ACC112 (cell line): ENCODE measurements at regions not wholly inside any gene's neighbourhood (a gene's known extent, or its start where the extent isn't known, plus 50 kb on each side); places are given as distances from the start of the nearest gene placed in this dataset.
"Not testable (repeated sequence)": the region's sequence is repeated elsewhere in the genome, so short reads cannot be mapped to it uniquely, and the experiment has no call there.

Experiments used
- H2AFZ ChIP-seq: fragments of 200-600 bp; sonication (generic); one replicate; pipeline ENCODE4 v1.6.0; 2017; ENCODE audit warnings: antibody characterized with exemption, low read length; ENCODE audit not compliant: unreplicated experiment
- H3K27ac ChIP-seq: fragments of 200-600 bp; sonication (generic); 2 replicates; pipeline ENCODE4 v1.5.1; 2014; ENCODE audit warnings: low read depth, mild to moderate bottlenecking, antibody characterized with exemption, low read length, moderate library complexity
- H3K27me3 ChIP-seq: fragments of 200-600 bp; sonication (generic); 2 replicates; pipeline ENCODE4 v1.6.1; 2014; ENCODE audit warnings: mild to moderate bottlenecking, antibody characterized with exemption, low read length, moderate library complexity, mixed read lengths; ENCODE audit not compliant: insufficient read depth
- H3K36me3 ChIP-seq: fragments of 200-600 bp; sonication (generic); 2 replicates; pipeline ENCODE4 v1.6.1; 2016; ENCODE audit warnings: mild to moderate bottlenecking, antibody characterized with exemption, low read length, moderate library complexity, mixed read lengths; ENCODE audit not compliant: insufficient read depth
- H3K4me1 ChIP-seq: fragments of 200-600 bp; sonication (generic); one replicate; pipeline ENCODE4 v1.6.1; 2016; ENCODE audit warnings: low read length, mixed read lengths; ENCODE audit not compliant: insufficient read depth, unreplicated experiment, control insufficient read depth
- H3K4me3 ChIP-seq: fragments of 200-600 bp; sonication (generic); 2 replicates; pipeline ENCODE4 v1.5.1; 2014; ENCODE audit warnings: mild to moderate bottlenecking, low read depth, low read length
- H3K79me2 ChIP-seq: fragments of 200-600 bp; sonication (generic); one replicate; pipeline ENCODE4 v1.6.0; 2016; ENCODE audit warnings: low read length; ENCODE audit not compliant: control insufficient read depth, unreplicated experiment, insufficient read depth

DNA sequence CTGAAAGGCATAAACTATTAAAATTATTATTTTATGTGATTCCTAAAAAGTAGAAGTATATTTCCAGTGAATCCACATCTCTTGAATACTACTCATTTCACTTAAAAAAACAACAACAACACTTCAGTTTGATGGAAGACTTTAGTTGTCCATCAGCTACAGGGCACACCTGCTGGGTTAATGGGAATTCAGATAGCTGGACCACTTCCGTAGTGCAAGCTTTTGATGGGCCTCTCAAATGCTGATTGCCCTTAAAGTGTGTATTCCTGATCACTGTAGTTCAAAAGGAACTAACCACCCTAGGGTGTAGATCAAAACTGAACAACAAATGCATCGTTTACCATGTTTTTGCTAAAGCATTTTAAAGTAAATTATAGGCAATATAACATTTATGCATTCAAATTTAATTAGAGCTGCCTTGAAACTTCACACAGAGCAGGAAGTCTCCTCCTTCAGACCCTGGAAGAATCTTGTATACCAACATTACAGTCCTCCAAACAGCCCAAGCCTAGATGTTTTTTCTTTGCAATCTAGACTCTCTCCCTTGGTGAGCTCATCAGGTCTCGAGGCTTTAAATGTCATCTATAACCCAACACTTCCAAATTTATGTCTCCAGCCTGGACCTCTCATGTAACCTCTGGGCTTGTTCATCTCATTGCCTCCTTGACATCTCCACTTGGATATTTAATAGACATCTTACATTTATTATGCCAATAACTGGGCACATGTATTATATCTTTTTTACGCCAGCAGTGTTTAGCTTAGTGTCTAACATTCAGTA lies 510.1 kb upstream of the SLC39A10 start:
- Histone ChIP-seq H3K4me3 (no peak overlapping the region), H2AFZ (no peak overlapping the region), H3K27me3 (no peaks in the 10 kb centered on the region)

GRCh38 chr2:195138435-195138834 lies 518.6 kb upstream of the SLC39A10 start:
- no peaks in the 10 kb centered on the region for H3K79me2 ChIP-seq
- no peaks in the 10 kb centered on the region for H3K27me3 ChIP-seq
- no peak overlapping the region for H3K27ac ChIP-seq
- no peaks in the 10 kb centered on the region for H3K4me1 ChIP-seq
- H3K4me3 ChIP-seq, result no peak overlapping the region
- H3K36me3 ChIP-seq, result no peaks in the 10 kb centered on the region
- no peak overlapping the region for H2AFZ ChIP-seq

More for the DNA sequence above, 510.1 kb upstream of the SLC39A10 start:
- Histone ChIP-seq H3K36me3 (no peaks in the 10 kb centered on the region), H3K4me1 (no peaks in the 10 kb centered on the region), H3K27ac (no peak overlapping the region), H3K79me2 (no peaks in the 10 kb centered on the region)

DNA sequence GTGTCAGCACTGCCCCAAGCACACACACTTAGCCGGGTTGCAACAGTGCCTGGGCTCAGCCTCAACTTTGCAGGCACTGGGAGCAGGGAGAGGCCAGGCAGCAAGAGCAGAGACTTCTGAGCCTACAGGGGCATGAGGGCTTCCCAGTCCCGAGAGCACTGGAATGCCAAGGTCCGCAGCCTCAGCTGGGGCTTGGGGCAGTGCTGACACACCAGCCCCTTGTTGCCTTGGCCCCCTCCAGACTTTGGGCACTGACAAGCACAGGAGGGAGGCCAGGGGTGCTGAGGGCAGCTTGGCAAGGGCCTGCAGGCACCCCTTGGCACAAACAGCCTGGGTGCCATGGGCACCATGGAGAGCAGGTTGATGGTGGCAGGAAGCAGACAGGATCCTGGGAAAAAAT lies 531.1 kb upstream of the SLC39A10 start:
- not testable (repeated sequence) for H3K79me2 ChIP-seq, H3K4me3 ChIP-seq, H3K4me1 ChIP-seq, H3K27ac ChIP-seq, H3K27me3 ChIP-seq, H2AFZ ChIP-seq, H3K36me3 ChIP-seq

DNA sequence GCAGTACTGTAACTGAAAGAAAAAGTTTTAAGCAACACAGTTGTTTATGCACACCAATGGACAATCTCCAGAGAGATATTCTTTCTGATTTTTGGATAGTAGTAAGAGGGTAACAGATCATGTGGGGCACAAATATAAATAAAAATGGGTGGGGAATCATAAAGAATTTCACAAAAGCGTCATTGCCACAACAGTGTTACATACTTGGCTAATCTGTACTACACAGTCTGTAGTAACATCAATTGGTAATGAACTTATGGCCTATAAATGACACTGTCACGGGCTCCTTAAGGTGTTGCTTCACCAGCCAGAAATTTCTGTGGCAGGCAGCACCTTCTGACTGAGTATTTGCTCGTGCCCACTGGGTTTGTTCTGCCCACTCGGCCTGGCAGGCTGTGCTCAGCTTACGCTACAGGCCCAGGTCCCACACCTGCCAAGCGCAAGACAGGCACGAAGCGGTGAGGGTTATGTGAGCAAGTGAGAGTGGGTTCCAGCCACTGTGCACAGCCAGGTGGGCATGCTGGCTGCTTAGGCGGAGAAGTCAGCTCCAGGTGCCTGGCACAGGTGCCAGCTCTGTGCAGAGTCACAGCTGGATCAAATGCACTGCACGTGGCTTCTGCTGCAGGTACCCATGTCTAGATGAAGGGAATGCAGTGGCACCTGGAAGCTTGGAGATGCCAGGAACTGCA lies 532.5 kb upstream of the SLC39A10 start:
- H3K36me3 ChIP-seq, result no peaks in the 10 kb centered on the region
- H3K27ac ChIP-seq, result no peak overlapping the region
- no peaks in the 10 kb centered on the region for H3K4me1 ChIP-seq
- H3K27me3 ChIP-seq, result no peaks in the 10 kb centered on the region
- H3K4me3 ChIP-seq, result no peak overlapping the region
- no peak overlapping the region for H2AFZ ChIP-seq
- no peaks in the 10 kb centered on the region for H3K79me2 ChIP-seq

DNA sequence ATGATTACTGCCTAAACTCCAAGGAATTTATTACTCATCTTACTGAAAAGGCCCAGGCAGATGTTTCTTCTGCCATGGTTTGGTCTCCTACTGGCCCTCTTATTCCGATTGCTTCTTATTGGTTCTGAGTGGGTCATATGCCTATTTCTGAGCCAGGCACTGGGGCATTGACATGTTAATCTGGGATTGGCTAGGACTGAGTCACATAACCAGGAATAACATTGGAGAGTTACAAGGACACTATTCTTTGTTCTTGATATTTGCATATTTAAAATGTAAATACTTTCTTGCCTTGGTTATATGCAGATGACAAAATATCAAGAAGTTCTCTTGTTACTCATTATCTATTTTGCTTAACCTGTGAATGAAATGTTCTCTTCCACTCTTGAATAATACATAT lies 534.4 kb upstream of the SLC39A10 start:
- Histone ChIP-seq H3K79me2 (no peaks in the 10 kb centered on the region), H3K36me3 (no peaks in the 10 kb centered on the region), H3K4me1 (no peaks in the 10 kb centered on the region), H3K4me3 (no peak overlapping the region), H2AFZ (no peak overlapping the region), H3K27me3 (no peaks in the 10 kb centered on the region), H3K27ac (no peak overlapping the region)

- H3K27ac ChIP-seq, result no peak overlapping the region
- no peaks in the 10 kb centered on the region for H3K36me3 ChIP-seq
- no peaks in the 10 kb centered on the region for H3K27me3 ChIP-seq
- H2AFZ ChIP-seq, result no peak overlapping the region
- H3K4me3 ChIP-seq, result no peak overlapping the region
- H3K79me2 ChIP-seq, result no peaks in the 10 kb centered on the region
- no peaks in the 10 kb centered on the region for H3K4me1 ChIP-seq
Observed at GRCh38 chr2:195121341-195121740, 535.7 kb upstream of the SLC39A10 start.

- Histone ChIP-seq H3K36me3 (no peaks in the 10 kb centered on the region), H3K4me1 (no peaks in the 10 kb centered on the region), H3K79me2 (no peaks in the 10 kb centered on the region), H3K27me3 (no peaks in the 10 kb centered on the region), H3K27ac (no peak overlapping the region), H2AFZ (no peak overlapping the region), H3K4me3 (no peak overlapping the region)
Observed at GRCh38 chr2:195119231-195119630, 537.8 kb upstream of the SLC39A10 start.

DNA sequence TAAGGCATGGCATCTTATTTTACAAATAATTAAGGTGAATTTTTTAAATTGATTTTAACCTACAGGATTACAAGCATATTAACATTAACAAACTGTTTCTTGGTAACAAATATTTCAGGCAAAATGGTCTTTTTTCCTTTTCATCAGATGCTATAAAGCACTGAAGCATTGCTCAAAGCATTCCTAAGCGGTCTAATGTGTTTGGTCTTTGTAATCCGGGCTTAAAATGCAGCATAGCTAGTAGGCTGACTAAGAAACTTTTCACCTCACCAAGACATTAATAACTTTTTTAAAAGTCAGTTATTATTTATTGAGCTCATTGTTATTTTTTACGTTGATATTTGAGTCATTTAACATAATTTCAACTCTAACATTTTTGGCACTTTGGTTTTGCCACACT lies 538.8 kb upstream of the SLC39A10 start:
- Histone ChIP-seq H3K4me3 (no peak overlapping the region), H3K4me1 (no peaks in the 10 kb centered on the region), H3K79me2 (no peaks in the 10 kb centered on the region), H3K27ac (no peak overlapping the region), H3K27me3 (no peaks in the 10 kb centered on the region), H3K36me3 (no peaks in the 10 kb centered on the region), H2AFZ (no peak overlapping the region)

DNA sequence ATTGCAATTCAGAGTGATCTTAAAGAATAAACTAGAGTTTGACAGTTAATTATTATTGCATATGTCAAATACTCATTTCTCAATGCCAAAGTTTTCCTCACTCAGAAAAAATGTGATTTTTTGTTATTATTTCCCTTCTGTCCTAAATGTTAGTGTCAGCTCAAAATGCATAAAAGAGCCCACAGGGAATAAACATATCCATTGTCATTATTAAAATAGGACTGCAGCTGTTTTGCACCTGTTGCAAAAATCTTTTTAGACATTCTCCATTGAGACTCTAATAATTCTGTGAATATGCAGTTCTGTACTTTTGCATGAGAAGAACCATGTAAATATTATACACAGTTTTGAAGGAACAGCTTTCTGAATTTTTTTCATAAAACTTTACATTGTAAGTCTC lies 540.0 kb upstream of the SLC39A10 start:
- no peaks in the 10 kb centered on the region for H3K27me3 ChIP-seq
- no peak overlapping the region for H2AFZ ChIP-seq
- no peak overlapping the region for H3K4me3 ChIP-seq
- no peaks in the 10 kb centered on the region for H3K4me1 ChIP-seq
- H3K27ac ChIP-seq, result no peak overlapping the region
- H3K79me2 ChIP-seq, result no peaks in the 10 kb centered on the region
- no peaks in the 10 kb centered on the region for H3K36me3 ChIP-seq

DNA sequence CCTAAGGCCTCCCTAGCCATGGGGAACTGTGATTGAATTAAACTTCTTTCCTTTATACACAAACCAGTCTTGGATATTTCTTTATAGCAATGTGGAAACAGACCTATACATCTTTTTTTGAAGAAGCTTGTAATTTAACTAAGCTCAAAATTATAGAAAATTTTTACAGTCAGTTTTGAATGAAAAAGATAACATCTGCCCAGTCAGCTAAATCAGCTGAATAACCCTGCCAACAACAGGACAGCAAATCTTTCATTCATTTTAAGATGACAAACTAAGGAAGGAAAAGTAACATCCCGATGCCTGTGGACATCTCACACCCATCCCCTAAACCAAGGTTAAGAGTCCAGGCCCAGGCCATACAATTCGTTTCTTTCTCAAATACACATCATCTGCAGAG lies 541.3 kb upstream of the SLC39A10 start:
- no peak overlapping the region for H3K4me3 ChIP-seq
- H3K27ac ChIP-seq, result no peak overlapping the region
- no peaks in the 10 kb centered on the region for H3K36me3 ChIP-seq
- H2AFZ ChIP-seq, result no peak overlapping the region
- no peaks in the 10 kb centered on the region for H3K4me1 ChIP-seq
- H3K79me2 ChIP-seq, result no peaks in the 10 kb centered on the region
- no peaks in the 10 kb centered on the region for H3K27me3 ChIP-seq

- Histone ChIP-seq H3K36me3 (no peaks in the 10 kb centered on the region), H3K4me3 (no peak overlapping the region), H3K79me2 (no peaks in the 10 kb centered on the region), H3K27ac (no peak overlapping the region), H3K4me1 (no peaks in the 10 kb centered on the region), H2AFZ (no peak overlapping the region), H3K27me3 (no peaks in the 10 kb centered on the region)
Observed at GRCh38 chr2:195108182-195108581, 548.8 kb upstream of the SLC39A10 start.
